ENCODE measurements at regions not wholly inside any gene's neighbourhood (a gene's known extent, or its start where the extent isn't known, plus 50 kb on each side); places are given as distances from the start of the nearest gene placed in this dataset.
"Not testable (repeated sequence)": the region's sequence is repeated elsewhere in the genome, so short reads cannot be mapped to it uniquely, and the experiment has no call there.

- TF ChIP-seq CTCF (IDR thresholded peaks at IDR 0.05; ENCODE audit: insufficient read depth, low read depth, low read length); EZH2 (IDR thresholded peaks at IDR 0.05; ENCODE audit: insufficient read depth, low read length): not testable (repeated sequence)
These were observed 324.2 kb downstream of the METTL4 start for GRCh38 chr18:2247101-2247500.

Measured in astrocyte (in vitro differentiated cells and primary cell).